GM18868 (cell line): ENCODE measurements at regions not wholly inside any gene's neighbourhood (a gene's known extent, or its start where the extent isn't known, plus 50 kb on each side); places are given as distances from the start of the nearest gene placed in this dataset.

Experiments used
- ATAC-seq: cut with Tn5 transposase; IDR thresholded peaks from one replicate; pipeline ENCODE4 v1.9.1; 2021; ENCODE audit warnings: mild to moderate bottlenecking, moderate library complexity; ENCODE audit not compliant: unreplicated experiment

GRCh38 chr3:117725314-117725713 is 1015.7 kb downstream of the TUSC7 start:
- ATAC-seq = no peak

GRCh38 chr3:117726776-117727175 is 1017.2 kb downstream of the TUSC7 start:
- ATAC-seq = no peak

GRCh38 chr3:117728226-117728625 is 1018.6 kb downstream of the TUSC7 start:
- ATAC-seq = no peak

GRCh38 chr3:117734496-117734895 is 1024.9 kb downstream of the TUSC7 start:
- ATAC-seq = no peak

- no peak for ATAC-seq
Measured at GRCh38 chr3:117735481-117736101, 1026.0 kb downstream of the TUSC7 start.

- ATAC-seq = no peak
Measured at GRCh38 chr3:117736846-117737245, 1027.3 kb downstream of the TUSC7 start.

GRCh38 chr3:117743993-117744392 is 1034.4 kb downstream of the TUSC7 start:
- ATAC-seq = no peak

- ATAC-seq = no peak
Measured at GRCh38 chr3:117744935-117745334, 1035.4 kb downstream of the TUSC7 start.

- no peak for ATAC-seq
Measured at GRCh38 chr3:117745516-117745915, 1035.9 kb downstream of the TUSC7 start.

GRCh38 chr3:117746066-117746465 is 1036.5 kb downstream of the TUSC7 start:
- no peak for ATAC-seq

GRCh38 chr3:117748131-117748530 is 1038.6 kb downstream of the TUSC7 start:
- ATAC-seq = no peak

- ATAC-seq = no peak
Measured at GRCh38 chr3:117750674-117751269, 1041.2 kb downstream of the TUSC7 start.

- no peak for ATAC-seq
Measured at GRCh38 chr3:117751651-117752050, 1042.1 kb downstream of the TUSC7 start.

- ATAC-seq = no peak
Measured at GRCh38 chr3:117752984-117753717, 1043.6 kb downstream of the TUSC7 start.

GRCh38 chr3:117754058-117754457 is 1044.5 kb downstream of the TUSC7 start:
- no peak for ATAC-seq

- no peak for ATAC-seq
Measured at GRCh38 chr3:117754841-117755240, 1045.3 kb downstream of the TUSC7 start.

GRCh38 chr3:117756563-117756962 is 1047.0 kb downstream of the TUSC7 start:
- no peak for ATAC-seq

- no peak for ATAC-seq
Measured at GRCh38 chr3:117761703-117762620, 1052.4 kb downstream of the TUSC7 start.

GRCh38 chr3:117762621-117763037 is 1053.0 kb downstream of the TUSC7 start:
- ATAC-seq = no peak

GRCh38 chr3:117763561-117763960 is 1054.0 kb downstream of the TUSC7 start:
- ATAC-seq = no peak

- no peak for ATAC-seq
Measured at GRCh38 chr3:117768581-117768980, 1059.0 kb downstream of the TUSC7 start.
